ENCODE measurements at regions not wholly inside any gene's neighbourhood (a gene's known extent, or its start where the extent isn't known, plus 50 kb on each side); places are given as distances from the start of the nearest gene placed in this dataset.

DNA sequence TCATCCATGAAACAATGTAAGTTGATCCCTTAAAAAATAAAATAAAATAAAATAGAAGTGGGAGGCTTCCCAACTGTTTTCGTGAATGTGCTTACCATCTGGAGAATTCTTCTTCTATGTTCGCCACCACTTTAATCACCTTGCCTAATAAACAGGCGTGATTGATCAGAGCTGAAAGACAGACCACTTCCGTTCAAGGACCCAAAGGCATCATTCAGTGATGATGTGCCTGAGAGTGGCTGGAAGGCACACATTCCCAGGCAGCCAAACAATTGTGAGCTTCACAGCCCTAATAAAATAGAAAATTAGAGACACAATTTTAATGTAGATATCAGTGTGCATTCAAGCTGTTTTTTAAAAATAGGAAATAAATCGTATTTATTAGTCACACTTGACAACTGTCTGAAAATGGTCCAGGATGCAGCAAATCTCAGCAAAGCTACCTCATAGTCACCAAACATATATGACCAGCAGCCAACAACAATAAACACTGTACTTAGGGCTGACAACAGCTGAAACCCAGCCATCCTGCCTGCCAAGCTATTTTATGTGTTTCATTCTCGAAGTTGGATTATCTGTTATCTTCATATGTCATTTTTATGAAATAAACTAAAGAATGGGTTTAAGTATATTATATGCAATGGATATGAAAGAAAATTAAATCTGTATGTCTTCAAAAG lies 163.2 kb upstream of the FAM9B start:
- no peak for DNase-seq

DNA sequence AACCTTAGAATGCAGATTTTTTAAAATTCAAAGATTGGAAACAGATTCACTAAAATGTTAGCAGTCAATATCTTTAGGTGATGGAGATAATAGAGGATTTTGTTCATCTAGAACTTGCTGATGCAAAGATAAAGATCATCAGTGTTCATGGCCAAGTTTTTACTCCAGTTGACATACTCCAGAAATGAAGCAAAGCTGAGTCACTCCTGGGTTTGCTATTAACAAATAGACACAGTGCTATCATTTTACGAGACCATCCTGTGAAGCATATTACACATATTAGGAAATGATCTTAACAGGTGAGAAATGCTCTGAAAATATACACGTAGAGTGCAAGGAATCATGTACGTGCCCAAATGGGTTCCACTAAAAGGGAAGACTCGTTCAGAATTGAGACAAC lies 170.6 kb upstream of the FAM9B start:
- DNase-seq: no peak

DNA sequence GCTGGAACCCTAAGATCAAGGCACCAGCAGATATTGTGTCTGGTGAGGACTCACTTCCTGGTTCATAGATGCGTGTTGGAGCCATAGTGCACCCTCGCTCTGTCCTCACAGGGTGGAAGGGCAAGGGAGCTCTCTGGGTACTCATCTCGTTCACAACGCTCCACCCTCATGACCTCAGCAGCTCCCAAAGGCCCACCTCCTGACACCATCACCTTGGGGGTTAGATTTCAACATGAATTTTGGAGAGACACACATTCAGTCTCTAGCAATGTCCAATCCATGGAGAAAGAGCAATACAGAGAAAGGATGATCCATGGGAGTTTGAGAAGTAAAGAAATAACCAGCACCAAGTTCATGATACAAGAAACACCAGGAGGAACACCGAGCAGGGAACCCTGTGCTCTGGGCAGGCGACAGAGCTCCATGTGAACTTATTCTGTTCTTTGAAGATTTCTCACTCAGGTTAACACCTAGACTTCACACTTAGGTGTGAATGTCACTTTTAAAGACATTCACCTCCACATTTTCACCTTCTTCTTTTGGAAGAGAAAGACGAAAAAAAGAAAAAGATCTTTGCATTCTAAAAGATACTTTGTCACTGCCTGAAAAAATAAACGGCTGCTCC lies 171.8 kb upstream of the FAM9B start:
- no peak for DNase-seq

DNA sequence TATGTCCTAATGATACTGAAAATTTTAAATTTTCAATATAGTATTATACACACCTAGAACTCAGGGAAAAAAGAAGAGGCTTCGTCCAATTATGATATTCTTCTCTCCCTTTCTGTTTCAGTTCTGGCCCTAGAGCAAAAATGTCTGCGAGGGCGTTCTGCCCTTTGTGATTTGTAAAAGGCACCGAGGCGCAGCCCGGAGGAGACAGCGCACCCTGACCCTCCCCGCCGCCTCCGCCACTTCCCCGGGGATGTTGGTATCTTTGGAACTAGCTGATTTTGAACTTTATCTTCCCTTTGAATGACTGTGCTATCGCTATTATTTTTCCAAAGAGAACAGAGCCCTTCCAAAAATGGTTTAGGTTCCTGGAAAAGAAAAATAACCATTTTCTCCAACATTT lies 173.2 kb upstream of the FAM9B start:
- DNase-seq: no peak

DNA sequence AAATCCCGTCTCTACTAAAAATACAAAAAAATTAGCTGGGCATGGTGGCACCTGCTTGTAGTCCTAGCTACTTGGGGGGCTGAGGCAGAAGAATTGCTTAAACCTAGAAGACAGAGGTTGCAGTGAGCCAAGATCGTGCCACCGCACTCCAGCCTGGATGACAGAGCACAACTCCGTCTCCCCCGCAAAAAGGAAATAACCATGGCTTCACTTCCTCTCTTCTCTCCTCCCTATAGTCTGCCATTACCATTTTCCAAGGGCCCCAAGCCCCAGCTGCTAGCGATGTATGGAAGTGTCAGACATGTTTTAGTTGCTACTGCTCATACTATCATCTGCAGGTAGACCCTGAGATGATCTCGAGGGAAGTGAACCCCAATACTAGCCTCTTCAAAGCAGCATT lies 177.3 kb upstream of the FAM9B start:
- DNase-seq: no peak

DNA sequence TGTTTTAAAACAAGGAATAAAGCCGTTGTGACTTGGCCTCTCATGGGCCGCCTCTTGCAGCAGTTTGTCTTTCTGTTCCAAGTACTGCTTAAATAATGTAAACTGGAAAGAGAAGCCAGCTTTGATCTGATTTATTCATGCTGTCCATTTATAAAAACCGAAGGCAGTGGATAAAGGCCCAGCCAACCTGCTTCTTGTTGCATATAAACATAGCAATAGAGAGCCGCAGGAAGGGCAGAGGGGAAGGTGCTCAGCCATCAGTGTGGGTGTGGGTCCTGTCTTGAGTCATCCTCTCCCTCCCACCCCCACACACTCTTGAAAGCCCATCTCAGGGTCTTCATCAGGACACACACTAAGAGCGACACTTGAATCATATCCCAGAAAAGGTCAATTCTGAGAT lies 187.9 kb upstream of the FAM9B start:
- no peak for DNase-seq

DNA sequence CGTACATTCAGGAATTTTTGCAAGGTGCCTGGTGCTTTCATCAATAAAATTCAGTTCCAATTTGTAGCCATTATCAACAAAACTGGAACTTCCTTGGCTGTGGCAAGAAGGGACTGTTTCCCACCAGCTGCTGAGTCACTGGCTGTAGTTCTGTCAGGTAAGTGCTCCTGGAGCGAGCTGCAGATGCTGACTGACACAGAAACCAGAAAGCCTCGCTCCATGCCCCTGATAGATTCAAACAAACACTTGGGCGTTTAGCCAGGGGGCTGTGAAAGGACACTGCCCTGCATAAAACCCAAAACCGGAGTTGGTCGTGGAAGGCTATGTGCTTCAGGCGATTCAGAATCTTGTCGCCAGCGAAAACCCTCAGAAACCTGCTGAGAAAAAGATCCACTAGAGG lies 188.4 kb upstream of the FAM9B start:
- DNase-seq: no peak

DNA sequence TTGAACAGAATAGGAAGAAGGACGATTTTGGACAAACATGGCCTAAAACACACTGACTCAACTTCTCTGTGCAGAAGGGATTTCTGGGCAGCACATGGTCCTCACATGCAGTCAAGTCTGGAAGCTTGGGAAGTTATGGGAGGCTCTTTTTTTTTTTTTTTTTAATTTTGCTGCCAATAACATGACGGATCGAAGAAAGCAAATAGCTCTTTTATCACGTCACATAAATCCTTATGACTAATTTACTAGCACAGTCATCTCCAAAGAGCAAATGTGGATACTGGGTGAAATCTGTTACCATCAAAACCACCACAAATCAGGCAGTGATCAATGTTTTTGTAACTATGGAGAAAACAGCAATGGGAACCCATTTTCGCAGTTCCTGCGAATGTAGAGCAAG lies 193.3 kb upstream of the FAM9B start:
- DNase-seq: no peak

DNA sequence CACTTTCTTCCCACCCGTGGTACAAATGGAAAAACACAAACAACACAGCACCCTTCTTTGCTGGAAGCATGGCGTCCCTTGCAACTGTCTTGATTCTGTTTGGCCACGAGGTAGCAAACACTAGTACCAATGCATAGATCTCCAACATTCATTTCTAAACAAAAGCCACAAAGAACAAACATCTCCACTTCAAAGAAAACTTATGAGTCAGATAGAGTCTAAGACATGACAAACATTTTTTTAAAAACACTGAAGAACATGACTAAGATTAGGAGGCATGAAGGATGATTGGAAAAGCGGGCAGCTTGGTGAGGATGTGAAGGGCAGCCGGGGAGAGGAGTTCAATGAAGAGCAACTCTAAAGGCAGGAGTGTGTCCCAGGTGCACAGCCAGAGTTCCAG lies 197.6 kb upstream of the FAM9B start:
- DNase-seq: no peak

DNA sequence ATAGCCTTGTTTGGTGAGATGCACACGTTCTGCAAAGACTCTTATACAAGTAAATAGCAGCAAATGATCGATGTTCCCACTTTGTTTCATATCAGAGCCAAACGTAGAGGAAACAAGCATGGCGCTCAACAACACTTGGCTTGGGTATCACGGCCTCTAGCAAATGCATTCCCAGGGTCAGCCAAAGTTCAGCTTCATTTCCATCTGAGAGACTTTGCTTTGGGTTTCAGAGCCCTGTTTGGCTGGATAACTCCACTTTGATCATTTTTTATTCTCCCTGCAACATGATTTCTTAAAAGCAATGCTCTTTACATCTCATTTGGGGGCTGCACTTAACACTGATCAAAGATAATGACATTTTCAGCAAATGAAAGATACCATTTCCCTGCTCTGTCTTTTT lies 199.2 kb upstream of the FAM9B start:
- DNase-seq: no peak

DNA sequence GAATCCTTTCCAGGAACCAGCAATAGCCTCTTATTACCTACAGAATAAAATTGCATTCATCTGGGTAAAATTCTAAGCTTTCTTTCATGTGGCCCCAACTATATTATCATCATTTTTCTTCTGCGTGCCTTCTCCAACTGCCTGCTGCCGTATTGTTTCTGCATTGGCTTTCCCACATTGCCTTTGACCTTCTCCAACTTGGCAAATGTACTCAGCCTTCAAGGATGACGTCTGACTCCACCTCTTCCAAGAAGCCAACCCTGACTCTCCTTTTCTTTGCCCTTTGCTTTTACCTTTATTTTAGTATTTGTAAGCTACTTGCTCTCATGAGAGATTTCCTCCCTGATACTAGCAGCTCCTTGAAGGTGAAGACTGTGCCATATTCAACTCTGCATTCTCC lies 200.4 kb upstream of the FAM9B start:
- no peak for DNase-seq

DNA sequence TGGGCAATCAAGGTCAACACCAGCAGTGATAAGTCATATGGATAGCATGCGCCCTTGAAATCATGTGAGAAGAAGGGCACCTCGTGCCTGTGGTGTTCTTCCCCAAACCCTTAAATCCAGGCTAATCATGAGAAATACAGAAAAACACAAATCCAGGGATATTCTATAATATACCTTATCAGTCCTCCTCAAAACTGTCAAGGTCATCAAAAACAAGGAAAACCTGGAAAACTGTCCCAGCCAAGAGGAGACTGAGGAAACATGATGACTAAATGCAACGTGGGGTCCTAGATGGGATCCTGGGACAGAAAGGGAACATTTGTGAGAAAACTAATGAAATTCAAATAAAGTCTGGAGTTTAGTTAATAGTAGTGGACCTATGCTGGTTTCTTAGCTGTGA lies 201.8 kb upstream of the FAM9B start:
- DNase-seq: no peak

DNA sequence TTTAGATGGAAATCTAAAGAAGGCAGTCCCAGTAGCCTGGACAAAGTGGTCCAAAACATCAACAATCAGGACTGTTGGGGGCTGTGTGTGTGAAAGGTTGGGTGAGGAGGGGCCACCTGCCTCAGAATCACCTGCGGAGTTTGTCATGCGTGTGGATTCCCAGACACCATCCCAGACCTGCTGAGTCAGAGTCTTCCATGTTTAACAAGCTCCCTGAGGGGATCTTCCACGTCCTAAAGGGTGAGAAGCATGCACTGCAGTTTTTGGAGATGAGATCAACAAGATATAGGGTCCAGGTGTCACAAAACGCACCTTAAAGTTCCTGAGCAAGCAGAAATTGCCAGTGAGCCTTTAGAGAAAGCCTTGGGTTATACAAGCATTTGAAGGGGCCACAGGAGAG lies 207.0 kb upstream of the FAM9B start:
- DNase-seq: no peak

DNA sequence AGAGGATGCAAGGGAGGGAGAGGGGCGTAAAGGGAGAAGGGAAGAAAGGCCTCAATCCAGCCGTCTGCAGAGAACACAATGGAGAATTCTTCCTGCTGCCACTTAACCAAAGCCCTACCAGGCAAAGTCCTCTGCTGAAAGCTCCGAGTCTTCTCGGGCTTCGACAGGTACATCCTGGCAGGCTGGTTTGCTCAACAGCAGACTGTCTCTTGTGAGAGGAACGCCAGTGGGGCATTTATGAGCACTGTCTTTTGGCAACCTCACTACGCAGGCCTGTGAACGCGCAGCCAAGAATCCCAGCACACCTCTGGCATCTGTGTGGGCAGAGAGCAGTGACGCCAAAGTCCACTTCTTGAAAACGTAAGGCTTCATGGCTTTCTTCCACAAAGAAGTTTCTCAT lies 207.5 kb upstream of the FAM9B start:
- DNase-seq: no peak

DNA sequence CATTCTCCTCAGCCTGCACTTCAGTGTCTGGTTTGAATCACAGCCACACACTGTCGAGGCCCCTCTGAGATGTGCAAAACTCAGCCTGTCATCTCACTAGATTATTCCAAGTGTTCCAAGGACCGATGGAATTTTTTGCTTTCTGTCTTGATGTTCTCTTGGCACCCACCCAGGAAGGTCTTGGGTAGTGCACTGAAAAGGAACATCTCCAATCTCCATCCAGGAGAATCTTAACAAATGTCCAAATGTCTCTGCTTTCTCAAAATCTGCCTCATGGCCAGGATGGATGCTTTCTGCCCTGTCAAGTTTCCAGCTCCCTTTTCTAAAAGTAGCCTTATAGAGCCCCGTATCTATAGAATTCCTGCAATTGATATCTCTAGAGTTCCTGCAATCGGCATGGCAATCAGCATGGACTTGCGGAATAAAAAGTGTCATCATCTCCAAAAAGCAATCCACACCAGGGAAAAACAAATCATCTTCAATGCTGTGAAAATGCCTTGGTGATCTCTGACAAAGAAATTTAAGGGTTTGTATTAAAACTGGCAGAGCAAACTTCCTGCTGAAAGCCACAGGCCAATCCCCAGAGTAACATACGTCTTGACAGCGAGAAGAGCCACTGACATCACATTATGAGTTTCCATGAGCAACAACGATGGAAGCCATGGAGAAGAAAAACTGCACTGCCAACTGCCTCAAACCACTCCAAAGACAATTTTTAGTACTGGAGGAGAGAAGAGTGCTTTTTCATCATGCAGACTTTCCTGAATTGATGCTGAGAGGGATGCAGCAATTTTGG lies 215.3 kb upstream of the FAM9B start:
- DNase-seq: no peak

DNA sequence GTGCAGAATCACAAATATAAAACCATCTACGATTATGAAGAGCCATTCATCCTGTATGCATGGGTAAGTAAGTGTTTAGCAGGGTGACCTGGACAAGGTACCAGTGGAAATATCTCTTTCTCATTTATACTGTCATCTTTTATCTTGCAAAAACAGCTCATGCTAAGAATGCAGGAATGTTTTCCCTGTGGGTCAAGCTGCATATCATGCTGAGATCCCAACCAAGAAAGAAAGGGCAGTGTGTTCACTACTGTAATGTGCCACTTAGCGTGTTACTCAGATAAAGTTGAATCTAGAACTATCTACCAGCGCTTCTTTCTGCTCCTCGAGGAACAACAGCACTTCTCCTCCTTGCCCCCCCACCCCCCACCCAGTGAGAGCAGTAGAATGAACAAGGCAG lies 212.7 kb upstream of the TBL1X start:
- DNase-seq: no peak

DNA sequence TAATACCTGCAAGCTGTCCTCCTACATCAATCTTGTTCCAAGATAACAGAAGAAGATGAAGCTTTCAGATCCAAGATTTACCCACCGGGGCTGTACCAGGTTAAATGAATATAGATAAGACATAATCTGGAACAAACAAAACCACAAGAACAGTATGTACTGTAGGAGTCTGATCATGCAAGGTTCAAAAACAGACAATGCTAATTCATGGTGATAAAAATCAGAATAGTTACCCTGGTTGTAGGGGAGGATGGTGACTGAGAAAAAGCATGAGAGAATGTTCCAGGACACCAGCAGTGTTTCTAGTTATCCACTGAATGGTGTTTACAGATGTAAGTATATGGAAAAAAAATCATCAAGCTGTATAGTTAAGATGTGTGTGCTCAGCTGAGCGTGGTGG lies 211.6 kb upstream of the TBL1X start:
- DNase-seq: no peak

DNA sequence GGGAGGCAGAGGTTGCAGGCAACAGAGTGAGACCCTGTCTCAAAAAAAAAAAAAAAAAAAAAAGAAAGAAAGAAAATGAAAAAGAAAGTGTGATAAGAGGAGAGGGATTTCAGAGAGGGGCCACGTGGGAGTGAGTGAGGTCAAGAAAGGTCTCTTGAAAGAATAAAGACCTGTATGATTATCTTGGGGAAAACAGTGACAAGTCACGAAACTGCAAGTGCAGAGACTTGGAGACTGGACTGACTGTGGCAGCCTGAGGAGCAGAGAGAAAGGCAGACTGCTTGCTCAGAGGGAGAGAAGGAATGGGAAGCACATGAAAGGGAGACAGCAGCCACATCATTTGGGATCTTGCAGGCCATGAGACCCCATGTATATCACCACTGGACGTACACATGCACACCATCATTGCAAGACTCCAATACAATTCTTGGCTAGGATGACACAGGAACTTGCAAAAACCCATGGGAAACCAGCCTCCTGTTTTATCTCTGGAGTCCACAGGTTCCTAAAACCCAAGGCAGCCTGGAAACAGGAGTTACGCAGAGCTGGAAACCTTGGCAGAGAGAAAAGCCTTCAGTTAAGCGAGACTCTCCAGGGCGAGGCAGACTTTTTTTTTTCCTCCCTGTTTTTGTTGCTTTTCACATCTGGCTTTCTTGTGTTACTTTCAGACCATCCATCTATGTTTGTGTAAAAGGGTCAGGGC lies 207.0 kb upstream of the TBL1X start:
- DNase-seq: no peak

DNA sequence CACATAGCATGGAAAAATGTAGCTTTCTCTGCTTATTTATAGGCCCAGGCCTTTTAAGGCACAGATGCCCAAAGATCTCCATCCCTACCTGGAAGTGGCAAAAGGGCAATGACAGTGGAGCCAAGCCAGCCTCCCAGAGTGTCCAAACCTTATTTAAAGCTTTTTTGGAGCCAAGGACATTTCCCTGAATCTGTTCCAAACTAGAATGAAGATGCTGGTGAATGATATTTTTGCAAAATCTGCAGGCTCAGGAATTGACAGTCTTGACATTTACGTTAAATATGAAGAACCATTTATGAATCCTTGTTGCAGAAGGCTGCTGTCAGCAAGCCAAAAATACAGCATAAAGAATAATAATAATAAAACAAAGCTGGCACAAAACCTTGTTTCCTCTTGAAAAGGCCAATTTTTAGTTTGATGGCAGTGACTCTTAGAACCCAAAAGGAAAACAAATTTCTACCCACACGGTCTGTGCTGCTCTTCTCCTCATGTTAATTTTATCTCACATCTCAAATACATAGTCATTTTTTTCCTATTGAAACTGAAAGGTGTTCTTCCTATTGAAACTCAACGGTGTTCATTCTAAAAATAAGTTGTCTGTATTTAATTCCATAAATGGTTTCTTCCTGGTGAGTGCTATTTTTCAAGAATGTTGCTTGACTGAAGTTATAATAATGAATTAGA lies 206.3 kb upstream of the TBL1X start:
- no peak for DNase-seq

DNA sequence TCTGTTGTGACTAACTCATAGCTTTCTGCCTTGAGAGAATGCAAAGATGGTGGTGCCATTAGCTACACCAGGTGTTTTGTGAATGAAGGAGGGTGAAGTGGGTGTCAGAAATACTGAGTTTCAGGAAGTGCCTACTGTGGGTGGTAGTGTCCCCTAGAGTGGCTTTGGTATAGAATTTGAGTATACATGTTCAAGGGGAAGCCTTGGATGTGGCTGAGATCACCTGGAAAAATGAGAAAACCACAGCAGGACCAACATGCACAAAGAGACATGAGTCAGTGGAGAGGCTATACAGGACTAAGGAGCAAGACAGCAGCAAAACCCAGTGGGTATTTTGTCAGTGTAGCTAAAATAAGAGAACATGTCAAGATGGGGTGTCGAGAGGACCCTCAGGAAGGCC lies 204.3 kb upstream of the TBL1X start:
- no peak for DNase-seq

DNA sequence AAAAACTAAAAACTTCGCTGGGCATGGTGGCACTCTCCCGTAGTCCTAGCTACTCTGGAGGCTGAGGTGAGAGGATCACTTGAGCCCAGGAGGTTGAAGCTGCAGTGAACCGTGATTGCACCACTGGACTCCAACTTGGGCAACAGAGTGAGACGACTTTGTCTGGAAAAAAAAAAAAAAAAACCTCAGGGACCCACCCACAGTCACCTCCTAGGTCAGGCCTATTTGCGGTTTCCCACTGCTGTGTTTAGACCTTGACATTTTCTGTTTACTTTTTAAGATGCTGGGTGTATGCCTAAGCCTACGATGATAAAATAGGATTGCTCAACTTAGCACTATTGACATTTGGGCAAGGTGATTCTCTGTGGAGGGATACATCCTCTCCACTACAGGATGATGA lies 197.4 kb upstream of the TBL1X start:
- no peak for DNase-seq

DNA sequence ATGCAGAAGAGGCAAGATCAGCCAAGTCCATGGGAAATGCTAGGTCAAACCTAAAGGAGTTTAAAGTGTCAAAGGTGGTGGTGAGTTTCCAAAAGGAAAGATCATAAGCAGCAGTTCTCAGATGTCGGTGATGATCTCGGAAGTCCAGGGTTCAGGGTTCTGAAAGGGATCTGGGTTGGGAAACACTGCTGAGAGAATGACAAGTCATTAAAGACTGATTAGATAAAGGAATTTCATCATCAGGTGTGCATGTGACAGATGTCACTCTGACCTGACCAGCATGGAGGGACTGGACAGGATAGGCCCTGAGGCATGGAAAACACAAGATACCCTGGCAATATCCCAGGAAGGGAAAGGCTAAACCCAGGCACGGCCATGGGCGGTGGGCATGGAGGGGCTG lies 195.7 kb upstream of the TBL1X start:
- no peak for DNase-seq
